Esophagus muscularis mucosa (tissue), 4 donors: ENCODE measurements at regions not wholly inside any gene's neighbourhood (a gene's known extent, or its start where the extent isn't known, plus 50 kb on each side); places are given as distances from the start of the nearest gene placed in this dataset.

ENCODE experiments used
- DNase-seq: peaks from one replicate; pipeline ENCODE4 v3.0.0-alpha.2; 2017; ENCODE audit errors: extremely low spot score
- H3K27ac ChIP-seq, 4 donors: fragments of 200-600 bp; sonication (generic); replicated peaks in 1 of 4; 1 replicate in 3 of 4; 2 replicates in 1 of 4; pipeline ENCODE4 v1.5.1; 2016 to 2019; ENCODE audit warnings: mild to moderate bottlenecking in 1 of 4
- H3K27me3 ChIP-seq, 4 donors: fragments of 200-600 bp; sonication (generic); one replicate each; pipeline versions ENCODE4 v1.5.1 to v1.6.0; 2016 to 2019
- H3K36me3 ChIP-seq, 4 donors: fragments of 200-600 bp; sonication (generic); one replicate each; pipeline ENCODE4 v1.5.1; 2016 to 2019
- H3K4me1 ChIP-seq, 4 donors: fragments of 200-600 bp; sonication (generic); one replicate each; pipeline ENCODE4 v1.5.1; 2016 to 2019
- H3K4me3 ChIP-seq, 4 donors: fragments of 200-600 bp; sonication (generic); 1 replicate in 2 of 4; 2 replicates in 2 of 4; pipeline ENCODE4 v1.5.1; 2016 to 2019; ENCODE audit warnings: mild to moderate bottlenecking in 4 of 4, moderate library complexity in 1 of 4
- H3K9me3 ChIP-seq, 4 donors: fragments of 200-600 bp; sonication (generic); 1 replicate in 3 of 4; 2 replicates in 1 of 4; pipeline ENCODE4 v1.5.1; 2016 to 2019
- CTCF ChIP-seq, 3 experiments: fragments of 200-600 bp in 2 of 3; fragments of 450-650 bp in 1 of 3; sonication (generic) in 2 of 3; IDR thresholded peaks; one replicate each; pipeline ENCODE4 v1.5.1; 2017 to 2019; ENCODE audit warnings: antibody characterized with exemption in 3 of 3, mild to moderate bottlenecking in 2 of 3, moderate library complexity in 1 of 3
- EP300 ChIP-seq: sonication (generic); formaldehyde crosslinking; IDR thresholded peaks from one replicate; pipeline ENCODE4 v1.6.1; 2017; ENCODE audit warnings: antibody characterized with exemption
- POLR2A ChIP-seq: fragments of 450-650 bp; IDR thresholded peaks from one replicate; pipeline ENCODE4 v1.6.1; 2017; ENCODE audit warnings: antibody characterized with exemption, moderate library complexity, mild to moderate bottlenecking, low read depth
- POLR2AphosphoS5 ChIP-seq, 2 donors: sonication (generic); formaldehyde crosslinking; IDR thresholded peaks; one replicate each; pipeline ENCODE4 v1.6.1; 2017; ENCODE audit warnings: antibody characterized with exemption in 2 of 2
- WGBS: methylation state at CpG from one replicate; pipeline ENCODE4 v1.1.5; 2018; 5-methylcytosine and 5-hydroxymethylcytosine counted together
- intact Hi-C: fragments of 100-400 bp; cut with DNase I; formaldehyde crosslinking; loops from one replicate; pipeline ENCODE4 v1.15.1; 2023

- intact Hi-C loops, result no loop called here
- H3K4me3 ChIP-seq, result no peak overlapping the region
- TF ChIP-seq CTCF (IDR thresholded peaks at IDR 0.05), result peak; percentile 40 to 74 (median 57)
- no peak for TF ChIP-seq POLR2A
- TF ChIP-seq POLR2AphosphoS5 (IDR thresholded peaks at IDR 0.05), result no peak
- TF ChIP-seq EP300, result no peak
- no peak for DNase-seq
- H3K27me3 ChIP-seq, result no peaks in the 10 kb centered on the region
- no peaks in the 10 kb centered on the region for H3K4me1 ChIP-seq
- H3K9me3 ChIP-seq, result no peaks in the 10 kb centered on the region
- no peaks in the 10 kb centered on the region for H3K36me3 ChIP-seq
- 14% methylated on average over 5 of the region's 5 CpGs for WGBS
- no peak overlapping the region for H3K27ac ChIP-seq
Observed at GRCh38 chr3:81910244-81910852, 148.9 kb upstream of the GBE1 start.

GRCh38 chr3:81909796-81910195 is 148.4 kb upstream of the GBE1 start:
- Histone ChIP-seq H3K4me3 (no peak overlapping the region), H3K4me1 (no peaks in the 10 kb centered on the region), H3K36me3 (no peaks in the 10 kb centered on the region), H3K27me3 (no peaks in the 10 kb centered on the region), H3K27ac (no peak overlapping the region), H3K9me3 (no peaks in the 10 kb centered on the region)
- TF ChIP-seq EP300, result no peak
- no peak for TF ChIP-seq POLR2A
- TF ChIP-seq POLR2AphosphoS5 (IDR thresholded peaks at IDR 0.05), result no peak
- TF ChIP-seq CTCF (IDR thresholded peaks at IDR 0.05), result no peak
- intact Hi-C loops, result no loop called here
- DNase-seq, result no peak
- 72% methylated on average over 3 of the region's 3 CpGs for WGBS

GRCh38 chr3:81908561-81908960 is 147.1 kb upstream of the GBE1 start:
- Histone ChIP-seq H3K36me3 (no peaks in the 10 kb centered on the region), H3K27me3 (no peaks in the 10 kb centered on the region), H3K4me1 (no peaks in the 10 kb centered on the region), H3K27ac (no peak overlapping the region), H3K4me3 (no peak overlapping the region), H3K9me3 (no peaks in the 10 kb centered on the region)
- TF ChIP-seq EP300 (no peak), POLR2A (no peak)
- WGBS, result 51% methylated on average over 5 of the region's 5 CpGs
- DNase-seq, result no peak
- intact Hi-C loops, result no loop called here

GRCh38 chr3:81898336-81898735 is 136.9 kb upstream of the GBE1 start:
- DNase-seq, result no peak
- no peaks in the 10 kb centered on the region for H3K4me1 ChIP-seq
- H3K4me3 ChIP-seq, result no peak overlapping the region
- 70% methylated on average over 1 of the region's 1 CpG for WGBS
- TF ChIP-seq POLR2AphosphoS5 (IDR thresholded peaks at IDR 0.05), result no peak
- TF ChIP-seq POLR2A, result no peak
- TF ChIP-seq CTCF (IDR thresholded peaks at IDR 0.05), result no peak
- no peak for TF ChIP-seq EP300
- H3K9me3 ChIP-seq, result no peaks in the 10 kb centered on the region
- H3K27ac ChIP-seq, result no peak overlapping the region
- H3K36me3 ChIP-seq, result no peaks in the 10 kb centered on the region
- intact Hi-C loops, result no loop called here
- no peaks in the 10 kb centered on the region for H3K27me3 ChIP-seq

GRCh38 chr3:81894598-81894997 is 133.2 kb upstream of the GBE1 start:
- Histone ChIP-seq H3K27ac (no peak overlapping the region), H3K36me3 (no peaks in the 10 kb centered on the region), H3K9me3 (no peaks in the 10 kb centered on the region), H3K27me3 (no peaks in the 10 kb centered on the region), H3K4me3 (no peak overlapping the region), H3K4me1 (peaks cover 0 to under 1% (median 0%) of the 10 kb centered on the region in 4 donors)
- TF ChIP-seq EP300 (no peak), POLR2AphosphoS5 (IDR thresholded peaks at IDR 0.05) (no peak), CTCF (IDR thresholded peaks at IDR 0.05) (no peak)
- intact Hi-C loops, result no loop called here
- WGBS, result 58% methylated on average over 4 of the region's 4 CpGs
- no peak for DNase-seq
